NCI-H524 treated with DMSO at 0.1 percent for 48 hours (cell line): ENCODE measurements at regions not wholly inside any gene's neighbourhood (a gene's known extent, or its start where the extent isn't known, plus 50 kb on each side); places are given as distances from the start of the nearest gene placed in this dataset.
"Not testable (repeated sequence)": the region's sequence is repeated elsewhere in the genome, so short reads cannot be mapped to it uniquely, and the experiment has no call there.

Experiments used
- DNase-seq: peaks from one replicate; lab custom pipeline; 2025; lab: John Stamatoyannopoulos, UW

GRCh38 chr3:30469133-30469532 lies 137.3 kb upstream of the TGFBR2 start:
- no peak for DNase-seq

DNA sequence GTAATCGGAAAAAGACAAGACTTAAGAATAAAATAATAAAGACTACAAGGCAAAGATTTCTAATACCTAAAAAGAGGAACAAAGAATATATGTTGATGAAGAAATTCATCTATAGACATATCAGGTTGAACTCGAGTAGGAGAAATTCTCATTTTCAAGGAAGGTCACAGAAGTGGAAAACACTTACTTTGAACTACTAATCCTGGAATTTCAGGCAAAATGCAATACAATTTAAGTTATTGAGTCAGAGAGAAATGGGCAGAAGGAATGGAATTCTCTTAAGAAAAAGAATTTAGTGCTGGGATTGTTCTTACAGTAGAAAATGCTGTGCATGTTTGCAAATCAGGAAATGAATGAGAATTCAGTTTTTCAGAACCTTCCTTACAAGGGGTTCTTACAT lies 135.9 kb upstream of the TGFBR2 start:
- DNase-seq, result no peak

DNA sequence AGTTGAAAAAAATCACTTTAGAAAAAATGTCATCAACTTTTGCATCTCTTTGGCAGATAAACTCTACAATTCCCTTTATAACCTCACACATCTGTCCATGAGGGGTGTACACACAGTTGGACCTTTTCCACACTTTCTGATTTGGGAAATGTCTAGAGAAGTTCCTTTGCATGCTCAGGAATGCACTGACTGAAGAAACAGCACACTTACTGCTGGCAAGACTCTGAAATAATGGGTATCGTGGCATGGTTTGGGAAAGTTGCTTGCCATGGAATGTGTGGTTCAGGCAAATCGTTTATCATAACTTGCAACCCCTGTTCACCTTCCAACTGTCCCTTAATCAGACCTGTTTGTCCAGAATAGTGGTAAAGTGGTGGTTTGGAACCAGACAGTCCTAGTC lies 135.3 kb upstream of the TGFBR2 start:
- no peak for DNase-seq

GRCh38 chr3:30471796-30472489 lies 134.5 kb upstream of the TGFBR2 start:
- DNase-seq, result no peak

DNA sequence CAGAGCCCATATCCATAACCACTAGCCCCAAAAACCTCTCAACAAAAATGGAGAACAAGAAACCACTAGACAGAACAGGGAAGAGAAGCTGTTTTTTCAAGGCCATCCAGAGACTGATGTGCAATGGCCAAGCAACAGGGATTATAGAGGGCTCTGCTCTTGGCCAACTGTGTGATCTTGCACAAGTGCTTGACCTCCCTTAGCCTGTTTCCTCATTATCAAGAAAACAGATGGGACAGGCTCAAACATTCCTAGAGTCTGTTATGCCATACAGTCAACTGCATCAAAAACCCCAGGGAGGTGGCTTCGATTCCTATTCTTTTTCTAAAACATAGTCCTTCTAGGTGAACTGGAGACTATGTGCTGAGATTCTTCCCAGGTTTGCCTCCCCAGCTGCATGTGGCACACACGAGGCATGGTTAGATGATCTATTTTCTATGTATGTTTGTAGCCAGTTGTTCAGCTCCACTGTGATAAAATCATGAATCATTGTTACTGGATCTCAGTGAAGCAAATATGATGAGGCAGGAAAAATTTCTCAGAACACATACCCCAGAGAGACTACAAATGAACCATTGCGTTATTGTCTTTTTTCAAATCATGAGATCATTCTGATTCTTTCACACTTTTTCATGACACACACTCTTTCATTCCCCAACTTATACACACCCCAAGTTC lies 132.9 kb upstream of the TGFBR2 start:
- no peak for DNase-seq

DNA sequence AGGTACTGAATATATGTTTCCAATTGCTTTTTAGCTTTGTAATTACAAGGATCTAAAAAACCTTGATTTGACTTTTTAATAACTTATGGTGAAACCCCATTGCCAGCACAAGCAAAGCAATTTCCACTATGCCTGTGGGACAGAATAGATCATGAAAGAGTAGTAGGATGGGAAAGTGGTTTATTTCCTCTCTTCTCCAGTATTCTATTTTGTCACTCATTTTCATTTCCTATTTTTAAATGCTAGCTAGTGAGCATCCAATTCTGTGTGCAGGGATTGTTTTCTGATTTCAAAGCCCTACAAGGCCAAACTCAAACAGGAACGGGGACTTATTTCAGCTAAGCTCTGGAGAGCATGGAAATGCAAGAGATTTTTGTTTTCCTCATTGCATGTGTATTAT lies 132.0 kb upstream of the TGFBR2 start:
- DNase-seq, result no peak

DNA sequence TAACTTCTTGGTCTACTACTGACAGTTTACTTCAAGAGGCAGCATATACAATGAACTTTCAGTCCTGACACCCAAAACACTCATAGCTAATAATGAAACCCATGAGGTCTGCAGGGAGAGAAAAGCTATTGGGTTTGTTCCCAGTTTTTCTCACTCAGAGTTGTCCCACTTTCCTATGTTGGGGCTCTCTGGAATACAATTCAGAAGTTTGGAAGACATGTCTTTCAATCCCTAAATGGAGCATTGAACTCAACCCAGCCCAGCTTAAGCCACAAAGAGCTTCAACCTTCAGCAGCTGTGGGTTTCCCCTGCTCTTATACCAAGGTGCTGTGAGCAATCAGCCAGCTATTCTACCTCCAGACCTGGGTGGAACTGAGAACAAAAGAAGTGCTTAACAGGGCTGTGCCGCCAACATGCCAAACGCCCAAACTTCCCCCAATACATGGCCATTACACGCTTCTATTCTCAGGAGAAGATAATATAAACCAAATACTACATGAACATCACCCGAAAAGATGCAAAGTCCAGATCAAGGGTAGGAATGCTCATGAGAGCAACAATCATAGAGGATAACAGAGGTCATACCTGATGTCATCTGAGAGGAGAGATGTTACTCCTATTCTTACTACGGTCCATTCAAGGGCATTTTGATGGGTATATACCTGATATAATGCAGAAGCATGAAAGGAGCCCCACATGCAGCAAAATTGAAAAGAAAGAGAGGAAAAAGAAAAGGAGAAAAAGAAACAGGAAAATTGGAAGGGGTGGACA lies 131.2 kb upstream of the TGFBR2 start:
- DNase-seq, result no peak

DNA sequence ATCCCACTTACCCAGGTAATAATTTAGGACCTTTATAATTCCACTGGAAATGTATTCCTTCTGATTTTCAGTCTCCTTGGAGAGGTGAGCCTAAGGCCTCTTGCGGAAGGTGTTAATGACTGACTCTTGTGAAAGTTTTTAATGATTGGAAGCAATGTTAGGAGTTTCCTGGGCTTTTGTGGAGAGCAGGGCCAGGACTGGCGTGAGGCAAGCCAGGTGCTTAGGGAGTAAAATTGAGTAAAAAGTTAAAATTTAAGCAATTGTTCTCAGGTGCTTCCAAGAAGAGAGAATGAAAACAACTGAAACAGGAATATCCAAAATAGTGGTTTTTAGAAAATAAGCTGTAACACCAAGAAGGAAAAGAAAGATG lies 130.6 kb upstream of the TGFBR2 start:
- DNase-seq, result no peak

GRCh38 chr3:30476368-30477084 lies 129.9 kb upstream of the TGFBR2 start:
- no peak for DNase-seq

DNA sequence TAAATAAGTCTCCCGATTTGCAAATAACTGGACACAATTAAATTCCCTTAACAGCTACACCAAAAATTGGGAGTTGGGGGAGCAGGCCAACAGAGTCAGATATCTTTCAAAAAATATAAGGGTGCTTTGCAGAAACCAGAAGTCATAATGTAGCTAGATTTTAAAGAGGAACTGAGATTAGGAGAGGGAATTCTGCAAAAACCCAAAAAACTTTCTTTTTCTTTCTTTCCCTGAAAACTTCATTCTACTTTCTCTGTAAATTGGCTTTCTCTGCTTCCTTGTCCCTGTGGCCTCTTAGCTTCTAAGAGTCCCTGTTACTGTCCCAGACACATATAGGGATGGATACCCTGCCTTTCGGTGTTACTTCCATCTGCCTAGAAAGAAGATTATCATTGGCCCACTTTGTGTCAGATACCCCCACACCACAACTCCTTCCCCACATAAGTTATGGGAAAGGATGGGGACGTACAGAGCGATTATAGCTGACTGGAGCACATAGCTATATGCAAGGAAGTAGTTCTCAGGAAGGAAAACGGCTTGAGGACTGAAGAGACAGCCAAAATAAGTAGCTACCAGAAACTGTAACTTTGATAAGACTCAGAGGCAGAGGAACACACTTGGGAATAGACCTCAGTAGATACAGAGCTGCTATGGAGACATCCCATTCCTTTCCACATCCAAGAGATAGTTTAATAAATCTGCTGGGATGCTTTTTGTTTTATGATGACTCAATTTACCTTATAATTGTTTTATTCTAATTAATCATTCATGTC lies 129.1 kb upstream of the TGFBR2 start:
- no peak for DNase-seq

- not testable (repeated sequence) for DNase-seq
Observed at GRCh38 chr3:30479737-30480136, 126.7 kb upstream of the TGFBR2 start.

- not testable (repeated sequence) for DNase-seq
Observed at GRCh38 chr3:30480156-30480555, 126.2 kb upstream of the TGFBR2 start.

GRCh38 chr3:30480587-30480986 lies 125.8 kb upstream of the TGFBR2 start:
- no peak for DNase-seq

DNA sequence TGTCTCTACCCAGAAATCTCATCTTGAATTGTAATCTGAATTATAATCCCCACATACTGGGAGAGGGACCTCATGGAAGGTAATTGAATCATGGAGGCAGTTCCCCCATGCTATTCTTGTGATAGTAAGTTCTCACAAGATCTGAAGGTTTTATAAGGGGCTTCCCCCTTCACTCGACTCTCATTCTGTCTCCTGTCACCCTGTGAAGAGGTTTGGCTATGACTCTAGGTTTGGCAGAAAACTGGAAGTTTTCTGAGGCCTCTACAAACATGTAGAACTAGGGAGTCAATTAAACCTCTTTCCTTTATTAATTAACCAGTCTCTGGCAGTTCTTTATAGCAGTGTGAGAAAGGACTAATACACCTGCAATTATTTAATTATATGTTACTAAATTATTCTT lies 125.2 kb upstream of the TGFBR2 start:
- no peak for DNase-seq

GRCh38 chr3:30484229-30484628 lies 122.2 kb upstream of the TGFBR2 start:
- not testable (repeated sequence) for DNase-seq

- no peak for DNase-seq
Observed at GRCh38 chr3:30486368-30486767, 120.0 kb upstream of the TGFBR2 start.

DNA sequence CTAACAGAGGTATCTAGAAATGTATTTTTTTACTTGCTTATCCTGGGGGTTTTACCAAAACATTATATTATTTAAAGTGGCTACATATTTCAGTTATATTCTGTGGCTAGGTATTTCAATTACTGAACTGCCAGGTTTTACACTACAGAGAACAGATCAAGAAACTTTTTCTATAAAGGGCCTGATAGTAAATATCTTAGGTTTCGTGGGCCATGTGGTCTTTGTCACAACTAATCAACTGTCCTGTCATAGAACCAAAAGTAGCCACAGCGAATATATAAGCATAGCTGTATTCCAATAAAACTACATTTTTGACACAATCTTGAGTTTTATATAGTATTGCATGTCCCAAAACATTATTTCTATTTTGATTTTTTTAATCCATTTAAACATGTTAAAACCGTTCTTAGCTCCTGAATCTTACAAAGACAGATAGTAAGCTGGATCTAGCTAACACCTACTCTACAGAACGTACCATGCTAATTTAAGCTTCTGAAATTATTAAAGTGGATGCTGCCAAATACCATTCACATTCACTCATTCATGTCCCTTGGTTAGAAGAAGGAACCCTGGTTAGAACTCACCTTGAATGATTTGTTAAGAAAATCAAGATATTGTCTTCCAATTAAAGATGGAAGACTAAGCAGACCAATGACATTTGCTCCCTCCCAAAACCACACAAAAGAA lies 118.2 kb upstream of the TGFBR2 start:
- no peak for DNase-seq

GRCh38 chr3:30492322-30493192 lies 113.8 kb upstream of the TGFBR2 start:
- DNase-seq, result no peak

GRCh38 chr3:30493911-30494311 lies 112.5 kb upstream of the TGFBR2 start:
- no peak for DNase-seq
